GM18511 (cell line): ENCODE measurements at regions not wholly inside any gene's neighbourhood (a gene's known extent, or its start where the extent isn't known, plus 50 kb on each side); places are given as distances from the start of the nearest gene placed in this dataset.

Experiments used
- ATAC-seq: cut with Tn5 transposase; IDR thresholded peaks from one replicate; pipeline ENCODE4 v1.9.1; 2021; ENCODE audit warnings: mild to moderate bottlenecking, moderate library complexity; ENCODE audit not compliant: unreplicated experiment

DNA sequence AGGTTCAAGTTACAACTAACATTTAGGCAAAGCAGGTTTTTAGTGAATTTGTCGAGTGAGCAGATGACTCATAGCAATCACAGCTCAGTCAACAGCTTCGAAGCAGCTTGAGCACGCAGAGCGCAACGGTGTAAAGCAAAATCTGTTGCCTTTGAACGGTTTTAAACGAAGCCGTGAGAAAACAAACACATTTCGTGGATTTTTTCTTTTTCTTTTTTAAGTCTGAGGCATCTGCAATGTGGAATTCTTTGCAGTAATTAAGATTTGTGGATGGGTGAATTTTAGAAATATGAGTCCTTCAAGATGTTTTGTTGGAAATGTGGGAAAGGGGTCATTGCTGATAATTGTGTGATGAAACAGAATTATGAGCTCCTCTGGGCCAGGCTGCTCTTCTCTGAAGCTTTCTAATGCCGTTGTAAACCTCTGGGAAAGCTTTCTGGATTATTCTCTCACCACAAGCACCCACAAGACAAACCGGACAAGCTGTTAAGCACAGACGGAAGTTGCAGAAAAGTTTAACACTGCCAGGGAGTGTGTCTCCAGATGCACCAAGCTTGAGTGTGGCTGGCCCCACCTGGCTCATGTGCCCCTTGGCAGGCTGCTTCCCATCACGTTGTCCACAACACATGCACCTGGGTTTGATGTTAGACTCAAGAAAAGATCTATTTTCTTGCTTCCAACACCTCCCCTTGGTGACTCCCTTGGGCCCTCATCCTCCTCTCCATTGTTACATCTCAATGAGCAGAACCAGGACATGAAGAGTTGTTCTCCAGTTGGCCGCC is 224.7 kb downstream of the ACKR3 start:
- ATAC-seq = no peak

DNA sequence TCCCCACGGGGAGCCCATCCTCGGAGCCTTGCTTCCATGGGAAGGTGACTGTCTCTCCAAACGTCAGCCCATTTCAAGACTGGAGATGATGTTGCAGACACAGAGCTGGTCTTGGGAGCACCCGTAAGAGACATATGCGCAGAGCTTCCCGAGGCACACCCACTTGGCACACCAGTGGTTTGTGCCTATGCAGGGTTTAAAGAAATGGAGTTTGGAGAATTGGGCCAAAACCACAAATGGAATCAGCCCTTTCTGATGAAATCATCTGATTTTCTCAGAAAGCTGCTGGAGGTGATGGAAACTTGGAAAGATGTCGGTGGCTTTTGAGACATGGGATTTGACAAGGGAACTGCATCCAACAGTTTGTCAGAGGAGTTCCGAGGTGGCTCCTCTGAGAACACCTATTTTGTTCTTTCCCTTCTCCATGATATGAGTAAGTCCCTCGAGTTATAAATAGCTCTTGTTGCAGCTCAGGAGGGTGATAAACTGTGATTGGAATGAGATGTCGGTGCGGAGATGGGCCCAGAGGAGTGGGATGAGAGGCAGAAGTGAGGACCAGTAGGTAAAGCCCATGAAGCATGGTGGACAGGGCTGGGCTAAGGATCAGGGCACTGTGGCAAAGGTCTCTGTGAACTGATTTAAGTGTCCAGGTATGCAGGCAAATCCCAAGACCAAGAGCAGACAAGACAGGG is 225.7 kb downstream of the ACKR3 start:
- no peak for ATAC-seq

DNA sequence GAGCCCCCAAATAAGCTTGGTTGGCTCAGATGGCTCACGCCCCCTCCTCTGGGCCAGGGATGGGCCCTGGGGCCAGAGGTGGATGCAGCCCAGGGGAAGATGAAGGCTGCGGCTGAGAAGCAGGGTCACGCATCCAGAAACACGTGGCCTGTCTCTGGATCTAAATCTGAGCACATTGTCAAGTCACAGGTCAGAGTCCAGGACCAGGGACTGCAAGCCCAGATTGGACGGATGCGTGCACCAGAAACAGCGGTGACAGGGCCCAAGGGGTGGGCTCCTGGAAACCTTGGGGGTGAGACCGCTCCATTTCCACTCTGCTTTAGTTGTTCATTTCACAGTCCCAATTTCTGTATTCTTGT is 226.2 kb downstream of the ACKR3 start:
- ATAC-seq = no peak

DNA sequence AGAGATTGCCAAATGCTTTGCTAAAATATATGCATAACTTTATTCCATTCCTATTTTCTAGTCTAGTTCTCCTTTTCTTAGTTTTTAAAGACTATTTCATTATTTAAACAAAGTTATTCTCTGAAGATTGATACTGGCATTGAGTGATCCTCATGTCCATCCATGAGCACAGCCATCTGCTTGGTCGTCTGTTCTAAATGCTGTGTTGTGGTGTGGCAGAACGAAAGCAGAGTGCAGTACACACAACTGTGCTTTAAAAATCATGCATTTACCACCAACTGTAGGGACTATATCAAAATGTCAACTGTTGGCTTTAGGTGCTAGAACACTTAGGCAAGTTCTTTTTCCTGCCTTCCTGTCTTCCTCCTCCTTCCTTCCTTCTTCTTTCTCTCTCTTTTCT is 226.6 kb downstream of the ACKR3 start:
- ATAC-seq = no peak

DNA sequence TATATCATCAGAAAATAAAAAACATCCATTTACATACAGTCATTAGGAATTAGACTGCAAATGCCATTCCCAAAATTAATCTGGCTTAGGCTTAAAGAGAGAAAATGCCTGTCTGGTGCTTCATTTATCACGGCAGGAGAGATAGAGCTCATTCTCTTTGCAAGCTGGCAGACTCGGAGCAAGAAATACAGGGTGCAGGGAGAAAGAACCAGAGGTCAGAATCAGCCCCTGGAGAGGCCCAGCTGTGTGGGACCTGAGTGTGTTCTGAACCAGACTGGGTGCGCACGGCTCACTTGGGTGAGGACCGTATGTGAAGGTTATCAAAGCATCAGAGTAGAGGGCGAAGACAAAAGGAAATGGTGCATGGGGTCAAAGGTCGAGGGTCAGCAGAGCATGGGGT is 227.8 kb downstream of the ACKR3 start:
- no peak for ATAC-seq

DNA sequence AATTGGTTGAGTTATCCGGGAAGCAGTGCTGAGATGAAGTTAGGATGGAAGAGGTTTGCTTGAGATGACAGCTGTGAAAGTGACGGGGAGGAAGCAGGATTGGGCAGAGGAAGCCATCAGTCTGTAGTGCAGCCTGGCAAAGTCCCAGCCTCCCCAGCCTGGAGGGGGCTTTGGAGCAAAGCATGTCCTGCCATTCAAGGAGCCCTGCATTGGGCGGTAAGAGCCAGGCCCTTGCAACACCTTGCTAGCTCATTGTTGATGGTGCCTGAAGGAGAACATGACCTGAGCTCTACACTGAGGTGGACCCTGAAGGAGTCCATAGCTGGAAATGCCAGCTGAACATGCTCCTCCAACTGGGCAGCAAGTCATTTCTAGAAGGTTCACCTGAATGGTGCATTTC is 228.9 kb downstream of the ACKR3 start:
- ATAC-seq = no peak

DNA sequence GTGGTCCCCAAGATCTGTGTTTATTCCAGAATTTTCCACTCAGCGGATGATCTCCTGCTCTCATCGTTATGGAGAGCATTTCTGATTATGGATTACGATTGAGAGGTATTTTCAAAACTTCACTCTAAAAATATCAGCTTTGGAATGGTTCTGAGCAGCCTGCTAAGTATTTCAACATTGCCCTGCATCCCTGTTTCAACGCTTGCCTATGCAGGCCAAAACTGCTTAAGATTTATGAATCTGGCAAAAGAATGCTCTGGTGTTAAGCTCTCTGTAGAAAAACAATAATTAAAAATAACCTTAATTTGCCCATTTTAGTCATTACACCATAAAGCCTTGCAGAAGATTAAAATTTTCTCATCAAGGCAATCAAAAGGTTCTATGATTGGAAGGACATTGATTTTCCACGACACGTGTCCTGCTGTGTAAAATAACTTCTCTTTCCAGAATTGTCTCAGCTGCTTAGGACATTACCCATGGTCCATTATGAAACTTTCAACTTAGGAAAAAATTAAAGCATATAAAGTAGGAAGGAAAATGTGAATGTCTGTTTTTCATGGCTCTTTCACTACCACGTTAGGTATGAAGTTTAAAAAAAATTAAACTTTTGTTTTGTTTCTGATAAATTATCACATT is 229.9 kb downstream of the ACKR3 start:
- ATAC-seq = no peak

DNA sequence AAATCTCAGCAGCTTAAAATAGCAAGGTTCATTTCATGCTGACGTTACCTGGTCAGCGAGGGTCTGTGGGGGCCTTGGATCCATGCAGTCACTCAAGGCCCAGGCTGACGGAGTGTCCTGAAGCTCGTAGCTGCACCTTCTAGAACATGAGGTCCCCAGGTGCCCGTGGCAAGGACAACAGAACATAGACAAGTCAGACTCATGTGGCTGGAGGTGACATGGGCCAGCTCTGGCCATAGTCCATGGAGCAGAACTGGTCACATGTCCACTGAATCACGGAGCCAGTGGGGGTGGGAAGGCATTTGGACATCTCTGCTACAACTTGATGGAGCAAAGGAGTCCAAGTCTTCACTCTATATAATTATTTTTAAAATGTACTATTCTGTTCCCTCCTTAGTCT is 233.2 kb downstream of the ACKR3 start:
- ATAC-seq = no peak

DNA sequence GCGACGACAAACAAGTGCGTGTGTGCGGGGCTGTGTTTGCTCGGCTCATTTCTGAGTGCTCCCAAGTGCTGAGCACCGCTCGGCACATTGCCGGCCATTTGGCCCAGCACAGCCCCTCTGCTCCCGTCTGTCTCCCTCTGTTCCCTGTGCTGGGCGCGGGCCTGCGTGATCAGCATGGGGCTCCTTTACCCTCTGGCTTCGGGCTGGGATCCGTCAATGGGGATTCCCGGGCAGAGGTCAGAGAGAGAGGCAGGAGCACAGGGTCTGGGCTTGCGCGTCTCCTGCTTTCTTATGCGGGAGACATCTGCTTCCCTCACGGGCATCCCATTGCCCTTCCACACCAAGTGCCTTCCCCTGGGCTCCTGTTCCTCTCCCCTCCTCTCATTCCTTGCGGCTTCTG is 234.0 kb downstream of the ACKR3 start:
- no peak for ATAC-seq

DNA sequence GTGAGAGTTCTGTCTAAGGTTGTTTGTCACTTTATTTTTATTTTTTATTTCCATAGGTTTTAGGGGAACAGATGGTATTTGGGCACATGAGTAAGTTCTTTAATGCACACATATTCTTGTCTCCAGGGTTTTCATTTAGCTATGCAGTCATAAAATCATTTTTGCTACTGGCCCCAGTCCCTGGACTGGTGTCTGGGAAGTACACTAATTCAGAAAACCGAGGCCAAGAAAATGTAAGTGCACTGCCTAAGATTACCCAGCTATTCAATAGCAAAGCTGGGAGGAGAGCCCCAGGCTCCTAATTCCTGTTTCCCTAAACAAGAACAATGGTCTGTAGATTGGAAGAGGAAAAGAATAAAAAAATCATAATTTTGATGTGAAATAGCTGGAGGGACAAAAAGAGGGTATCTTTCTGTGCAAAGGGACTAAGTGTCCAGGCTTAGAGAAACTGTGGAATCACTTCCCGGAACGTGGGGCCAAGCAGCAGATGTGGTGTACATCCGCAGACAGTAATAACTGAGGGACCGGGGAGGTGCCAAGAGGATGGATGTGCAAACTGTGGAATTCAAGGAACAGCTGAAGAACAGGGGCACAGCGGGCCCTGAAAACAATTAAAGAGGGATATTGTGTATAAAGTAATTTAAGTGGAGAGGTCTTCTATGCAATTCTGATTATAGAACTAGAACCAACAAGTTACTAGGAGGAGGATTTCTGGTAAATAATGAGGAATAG is 236.3 kb downstream of the ACKR3 start:
- no peak for ATAC-seq

DNA sequence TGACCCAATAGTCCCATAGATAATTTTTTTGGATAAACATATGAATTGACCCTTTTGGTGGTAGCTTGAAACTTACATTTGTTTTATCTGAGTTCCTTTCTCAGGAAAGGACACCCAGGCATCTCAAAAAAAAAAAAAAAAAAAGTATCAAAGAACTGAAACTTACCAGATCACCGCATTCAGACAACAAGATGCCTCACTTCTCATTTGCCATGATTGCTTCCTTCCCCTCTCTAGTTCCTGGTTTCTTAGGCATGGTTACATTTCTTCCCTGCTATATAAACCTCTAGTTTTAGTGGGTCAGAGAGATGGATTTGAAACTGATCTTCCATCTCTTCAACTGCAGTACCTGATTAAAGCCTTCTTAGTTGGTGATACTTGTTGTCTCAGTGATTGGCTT is 240.1 kb downstream of the ACKR3 start:
- ATAC-seq = no peak

DNA sequence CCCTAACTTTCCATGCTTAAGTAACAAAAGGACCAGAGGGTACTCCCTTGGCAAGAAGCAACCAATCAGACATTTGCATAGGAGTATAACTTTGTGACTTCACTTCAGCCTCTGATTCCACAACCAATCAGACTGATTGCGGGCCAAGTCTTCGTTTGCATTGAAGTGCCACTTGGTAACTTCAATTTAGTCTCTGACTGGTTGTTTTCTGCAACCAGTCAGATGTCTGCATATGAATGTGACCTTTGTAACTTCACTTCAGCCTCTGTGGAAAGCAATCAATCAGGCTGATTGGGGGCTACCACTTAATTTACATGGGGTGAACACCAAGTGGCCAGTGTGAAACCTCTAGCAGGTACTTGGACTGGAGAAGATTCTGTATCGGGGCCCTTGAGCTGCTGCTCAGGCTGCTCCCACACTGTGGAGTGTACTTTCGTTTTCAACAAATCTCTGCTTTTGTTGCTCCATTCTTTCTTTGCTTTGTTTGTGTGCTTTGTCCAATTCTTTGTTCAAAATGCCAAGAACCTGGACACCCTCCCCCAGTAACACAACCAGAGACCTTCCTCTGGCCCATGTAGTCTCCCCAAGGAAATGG is 241.5 kb downstream of the ACKR3 start:
- no peak for ATAC-seq

DNA sequence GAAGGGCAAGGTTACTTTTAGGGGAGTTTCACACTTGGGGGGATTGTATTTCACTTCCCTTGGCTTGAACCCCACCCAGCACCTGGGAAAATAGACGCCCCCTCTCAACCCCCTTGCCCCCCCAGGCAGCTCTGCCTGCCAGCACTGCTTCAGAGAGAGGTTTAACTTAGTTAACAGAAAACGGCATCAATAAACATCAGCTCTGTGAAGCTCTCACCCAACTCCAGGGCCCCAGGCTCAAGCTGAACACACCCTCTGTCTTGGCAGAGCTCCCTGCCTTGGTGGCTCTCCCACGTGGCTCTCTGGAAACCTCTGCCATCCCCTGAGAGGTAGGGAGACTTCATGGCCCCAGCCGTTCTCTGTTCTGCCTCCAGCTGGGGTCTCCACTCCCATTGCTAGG is 244.1 kb downstream of the ACKR3 start:
- ATAC-seq = no peak

DNA sequence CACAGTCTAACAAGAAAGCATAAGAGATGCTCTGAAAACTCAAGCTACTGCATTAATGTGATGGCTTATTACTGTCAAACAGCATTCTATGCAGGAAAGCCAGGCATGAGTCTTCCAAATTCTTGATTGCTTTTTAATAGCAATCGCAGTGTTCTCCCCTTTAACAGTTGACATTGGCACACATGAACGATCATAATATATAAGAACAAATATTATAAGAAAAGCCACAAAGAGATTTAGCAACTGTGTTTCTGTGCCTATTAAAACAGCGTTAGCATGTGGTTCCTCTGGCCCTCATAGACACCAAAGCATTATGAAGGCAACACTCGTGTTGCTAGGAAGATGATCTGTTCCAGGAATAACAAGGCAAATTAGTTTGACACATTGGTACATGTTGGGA is 245.0 kb downstream of the ACKR3 start:
- ATAC-seq = no peak

DNA sequence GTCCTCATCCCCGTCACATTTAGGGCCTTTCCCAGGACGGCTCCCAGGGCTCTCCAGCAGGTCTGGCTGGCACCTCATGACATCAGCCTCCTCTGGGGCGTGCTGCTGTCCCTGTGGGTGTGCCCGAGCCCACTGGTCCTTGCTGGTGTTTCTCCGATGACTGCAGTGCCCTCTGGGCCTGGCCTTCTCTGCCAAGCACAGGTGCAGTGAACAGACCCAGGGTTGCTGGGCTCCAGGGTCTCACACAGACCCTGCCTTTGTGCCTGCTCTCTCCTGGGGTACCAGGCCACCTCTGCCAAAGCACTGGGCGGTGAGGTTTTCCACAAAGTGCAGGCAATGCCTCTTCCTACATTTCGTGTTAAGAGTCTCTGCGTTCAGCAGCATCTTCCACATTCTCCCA is 246.1 kb downstream of the ACKR3 start:
- no peak for ATAC-seq

DNA sequence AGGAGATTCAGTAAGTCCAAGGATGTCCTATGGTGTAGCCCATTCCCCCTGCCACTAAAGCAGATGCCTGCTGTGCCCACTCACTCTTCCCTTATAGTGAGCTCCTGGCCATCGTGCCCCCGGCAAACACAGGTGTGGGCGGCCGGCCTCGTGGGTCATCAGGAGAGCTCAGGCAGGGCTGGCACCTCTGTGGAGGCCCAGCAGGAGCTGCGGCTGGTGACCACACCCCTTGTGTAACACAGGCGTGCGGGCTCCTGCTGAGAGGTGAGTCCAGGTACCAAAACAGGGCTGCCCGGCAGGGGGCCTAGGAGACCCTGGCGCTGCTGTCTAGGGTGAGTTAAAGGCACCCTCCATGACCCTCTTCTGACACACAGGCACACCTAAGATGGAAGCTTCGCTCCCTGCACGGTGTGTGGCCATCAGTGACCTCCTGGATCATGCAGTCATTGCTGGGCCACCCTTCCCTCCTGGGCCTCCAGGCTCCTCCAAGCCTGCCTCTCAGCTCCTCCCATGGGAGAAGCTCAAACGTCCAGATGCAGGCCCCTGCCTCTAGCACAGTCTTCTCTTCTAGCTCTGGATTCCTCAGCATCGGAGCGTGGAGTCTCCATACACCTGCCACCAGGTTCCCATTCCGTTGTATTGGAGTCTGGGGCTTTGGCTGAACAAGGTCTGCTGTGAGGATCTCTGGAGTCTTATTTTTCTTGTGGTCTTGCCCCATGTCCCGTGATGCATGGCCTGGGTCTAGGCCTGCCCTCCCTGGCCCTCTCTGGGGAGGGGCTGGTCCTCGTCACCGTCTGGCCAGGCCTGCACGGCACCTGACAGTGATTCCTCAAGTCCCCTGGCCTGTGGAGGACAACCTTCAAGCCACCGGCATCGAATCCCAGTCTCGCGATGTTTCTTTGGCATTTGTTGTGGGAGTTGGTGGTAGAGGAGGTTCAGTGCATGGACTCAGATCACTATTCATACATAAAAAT is 246.9 kb downstream of the ACKR3 start:
- no peak for ATAC-seq

DNA sequence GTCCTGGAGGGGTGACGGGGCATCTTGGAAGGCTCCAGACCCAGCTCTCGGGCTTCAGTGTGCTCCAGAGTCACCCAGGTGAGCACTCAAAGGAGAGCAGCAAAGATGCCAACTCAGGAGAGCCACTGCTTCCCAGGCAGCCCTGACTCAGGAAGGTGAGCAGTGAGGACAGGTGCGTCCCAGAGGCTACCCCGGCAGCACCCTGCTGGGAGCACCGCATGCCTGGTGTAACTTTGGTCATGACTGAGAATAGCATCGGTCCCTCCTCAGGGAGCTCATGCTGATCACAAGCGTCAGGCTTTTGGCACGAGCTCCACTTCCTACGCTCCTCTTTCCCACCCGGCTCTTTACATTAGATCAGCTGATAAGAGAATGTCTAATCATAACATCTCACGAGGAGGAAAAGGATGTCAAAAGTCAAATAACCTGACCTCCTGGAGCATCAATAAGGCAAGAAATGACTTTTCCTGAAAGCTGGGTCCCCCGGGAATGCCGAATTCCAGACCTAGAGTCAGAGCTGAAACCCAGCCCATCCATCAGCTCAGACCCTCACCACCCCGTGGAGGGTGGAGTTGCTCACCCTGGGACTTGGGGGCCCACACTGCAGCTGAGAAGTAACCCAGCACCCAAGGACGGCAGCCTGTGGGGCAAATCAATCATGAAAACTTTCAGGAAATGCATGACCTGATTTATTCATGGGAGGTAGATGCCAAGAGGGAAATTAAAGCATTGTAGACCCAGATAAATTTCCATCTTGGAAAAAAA is 248.8 kb downstream of the ACKR3 start:
- ATAC-seq = no peak

DNA sequence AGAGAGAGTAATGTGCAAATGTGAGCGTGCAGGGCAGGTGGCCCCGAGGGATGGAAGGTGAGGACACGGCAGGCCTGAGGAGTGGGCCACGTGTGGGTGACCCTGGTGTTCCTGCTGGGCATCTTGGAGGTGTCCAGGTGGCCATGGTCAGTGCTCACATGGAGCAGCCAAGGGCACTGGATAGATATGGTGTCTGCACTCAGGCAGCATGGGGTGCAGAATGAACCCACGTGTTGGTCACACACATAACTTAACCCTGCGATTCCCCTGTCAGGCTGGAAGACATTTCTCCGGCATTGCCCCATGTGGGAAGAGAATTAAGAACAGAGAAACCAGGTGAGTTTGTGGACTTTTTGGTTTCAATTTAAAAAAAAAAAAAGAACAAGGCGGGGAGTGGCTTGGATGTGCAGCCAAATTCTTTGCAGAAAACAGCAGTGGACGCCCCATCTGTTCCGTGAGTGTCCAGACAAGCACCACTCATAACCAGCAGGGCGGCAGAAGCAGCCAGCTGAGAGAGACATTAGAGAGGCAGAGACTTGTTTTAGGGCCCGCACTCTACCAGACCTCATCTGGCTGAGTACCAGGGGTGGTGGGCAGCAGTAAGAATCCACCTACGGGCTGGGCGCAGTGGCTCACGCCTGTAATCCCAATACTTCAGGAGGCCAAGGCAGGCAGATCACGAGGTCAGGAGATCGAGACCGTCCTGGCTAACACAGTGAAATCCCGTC is 249.8 kb downstream of the ACKR3 start:
- ATAC-seq = no peak
